A549 (cell line): ENCODE measurements at regions not wholly inside any gene's neighbourhood (a gene's known extent, or its start where the extent isn't known, plus 50 kb on each side); places are given as distances from the start of the nearest gene placed in this dataset.
A peak's percentile ranks its signal among the peaks of the same experiment; 100 is the strongest.

Source experiments
- ATAC-seq, 2 experiments: fragments of 200-7000 bp in 1 of 2; fragments of >200 bp in 1 of 2; cut with Nextera tagmentation in 1 of 2; cut with Tn5 transposase in 1 of 2; 3 replicates each; pipeline versions ENCODE4 v1.8.0 to v1.9.1; 2018 to 2020; ENCODE audit warnings: mild to moderate bottlenecking in 1 of 2, moderate library complexity in 1 of 2
- CTCF ChIA-PET: fragments of 300-600 bp; sonication (Branson Sonifier 250); formaldehyde crosslinking; extraction: SDS; loops from one replicate; lab custom pipeline; 2021; ENCODE audit warnings: antibody characterized with exemption, inconsistent platforms; lab: Yijun Ruan, JAX
- POLR2A ChIA-PET: fragments of 350-600 bp; formaldehyde crosslinking; extraction: SDS; loops from one replicate; lab custom pipeline; 2021; ENCODE audit warnings: antibody characterized with exemption, inconsistent platforms; lab: Yijun Ruan, JAX
- DNase-seq, 2 experiments: peaks; one replicate each; pipeline versions ENCODE4 v3.0.0 to v3.0.0-alpha.2; 2011 to 2016; ENCODE audit warnings: low read depth in 1 of 2, low spot score in 1 of 2
- FAIRE-seq: peaks from 2 replicates; lab custom pipeline; 2011; peaks lifted over from hg19 to GRCh38; lab: Jason Lieb, UNC
- H3K27ac ChIP-seq, 2 experiments: fragments of >200 bp; sonication (Bioruptor Twin); formaldehyde crosslinking; 3 replicates each; pipeline ENCODE4 v1.5.1; 2016 to 2017
- H3K4me1 ChIP-seq: fragments of >200 bp; sonication (Bioruptor Twin); formaldehyde crosslinking; 3 replicates; pipeline ENCODE4 v1.6.1; 2016
- H3K4me2 ChIP-seq: fragments of >200 bp; sonication (Bioruptor Twin); formaldehyde crosslinking; 3 replicates; pipeline ENCODE4 v1.6.1; 2016
- H3K4me3 ChIP-seq: fragments of >200 bp; sonication (Bioruptor Twin); formaldehyde crosslinking; 3 replicates; pipeline ENCODE4 v1.5.1; 2016
- H3K9me3 ChIP-seq: fragments of >200 bp; sonication (Bioruptor Twin); formaldehyde crosslinking; 3 replicates; pipeline ENCODE4 v1.6.1; 2016
- EHMT2 ChIP-seq: fragments of 200-600 bp; sonication (generic); IDR thresholded peaks from 2 replicates; pipeline ENCODE4 v1.6.1; 2016; ENCODE audit warnings: antibody characterized with exemption, low read depth, mild to moderate bottlenecking, moderate library complexity
- EP300 ChIP-seq, 2 experiments: fragments of >200 bp; sonication (Bioruptor Twin); formaldehyde crosslinking; IDR thresholded peaks; 2 replicates in 1 of 2; 3 replicates in 1 of 2; pipeline ENCODE4 v1.6.1; 2016 to 2017
- GATA3 ChIP-seq: IDR thresholded peaks from 2 replicates; pipeline ENCODE4 v1.6.1; 2012; ENCODE audit warnings: borderline replicate concordance
- HDAC2 ChIP-seq: fragments of 200-600 bp; sonication (generic); IDR thresholded peaks from 2 replicates; pipeline ENCODE4 v1.6.1; 2016
- HEYL ChIP-seq: fragments of 250-450 bp; sonication (Bioruptor Pico); IDR thresholded peaks from 2 replicates; pipeline ENCODE4 v1.8.0; 2021; ENCODE audit warnings: mild to moderate bottlenecking, moderate library complexity
- HOXA7 ChIP-seq: fragments of 250-450 bp; sonication (Bioruptor Pico); IDR thresholded peaks from 2 replicates; pipeline ENCODE4 v1.5.0; 2020; ENCODE audit warnings: mild to moderate bottlenecking, moderate library complexity
- KDM1A ChIP-seq: fragments of 200-600 bp; sonication (generic); IDR thresholded peaks from 2 replicates; pipeline ENCODE4 v1.6.1; 2016; ENCODE audit warnings: low read depth, mild to moderate bottlenecking
- MAFK ChIP-seq: fragments of 450-650 bp; IDR thresholded peaks from 2 replicates; pipeline ENCODE4 v1.6.1; 2014; ENCODE audit not compliant: partially characterized antibody
- MAZ ChIP-seq: fragments of 150-350 bp; IDR thresholded peaks from 2 replicates; pipeline ENCODE4 v1.6.1; 2014; ENCODE audit warnings: antibody characterized with exemption, low read depth, low read length, borderline replicate concordance
- NPAS2 ChIP-seq: fragments of 250-450 bp; sonication (Bioruptor Pico); IDR thresholded peaks from 2 replicates; pipeline ENCODE4 v1.8.0; 2022; ENCODE audit warnings: mild to moderate bottlenecking, moderate library complexity, borderline replicate concordance
- NR3C1 ChIP-seq: fragments of >200 bp; sonication (Bioruptor Twin); formaldehyde crosslinking; IDR thresholded peaks from 3 replicates; pipeline ENCODE4 v1.6.1; 2017
- PHF8 ChIP-seq: fragments of 200-600 bp; sonication (generic); IDR thresholded peaks from 2 replicates; pipeline ENCODE4 v1.6.1; 2016; ENCODE audit warnings: low read depth, mild to moderate bottlenecking, antibody characterized with exemption, moderate library complexity, borderline replicate concordance
- RAD21 ChIP-seq, 2 experiments: fragments of >200 bp in 1 of 2; sonication (Bioruptor Twin) in 1 of 2; formaldehyde crosslinking in 1 of 2; IDR thresholded peaks in 1 of 2; conservative IDR thresholded peaks in 1 of 2; 2 replicates in 1 of 2; 3 replicates in 1 of 2; pipeline ENCODE4 v1.6.1; 2012 to 2018; ENCODE audit warnings: inconsistent platforms in 1 of 2
- RARB ChIP-seq: fragments of 250-450 bp; sonication (Bioruptor Pico); IDR thresholded peaks from 2 replicates; pipeline ENCODE4 v1.8.0; 2021; ENCODE audit warnings: mild to moderate bottlenecking, moderate library complexity
- RCOR1 ChIP-seq: fragments of 150-350 bp; IDR thresholded peaks from 2 replicates; pipeline ENCODE4 v1.6.1; 2014; ENCODE audit warnings: antibody characterized with exemption, low read length, low read depth
- ZC3H11A ChIP-seq: fragments of 450-650 bp; IDR thresholded peaks from 2 replicates; pipeline ENCODE4 v1.6.1; 2014; ENCODE audit warnings: antibody characterized with exemption, mild to moderate bottlenecking
- ZSCAN20 ChIP-seq: fragments of 250-450 bp; sonication (Bioruptor Pico); IDR thresholded peaks from 2 replicates; pipeline ENCODE4 v1.8.0; 2022; ENCODE audit warnings: mild to moderate bottlenecking, moderate library complexity
- WGBS: methylation state at CpG from one replicate; pipeline ENCODE4 v1.1.6; 2017; ENCODE audit errors: missing lambda C conversion rate; 5-methylcytosine and 5-hydroxymethylcytosine counted together
- TF ChIP-seq, protein P1 (sequence below): fragments of >200 bp; sonication (Bioruptor Twin); formaldehyde crosslinking; IDR thresholded peaks from 3 replicates; pipeline ENCODE4 v1.5.1; 2016
- TF ChIP-seq, protein P2 (sequence below): fragments of 200-600 bp; sonication (generic); IDR thresholded peaks from 2 replicates; pipeline ENCODE4 v1.6.1; 2016; ENCODE audit warnings: antibody characterized with exemption, mild to moderate bottlenecking, moderate library complexity
- TF ChIP-seq, protein P3 (sequence below): IDR thresholded peaks from 2 replicates; pipeline ENCODE4 v1.6.1; 2012; ENCODE audit warnings: low read depth, borderline replicate concordance
- TF ChIP-seq, protein P4 (sequence below): fragments of >200 bp; sonication (Bioruptor Twin); formaldehyde crosslinking; IDR thresholded peaks from 3 replicates; pipeline ENCODE4 v1.6.1; 2016

DNA sequence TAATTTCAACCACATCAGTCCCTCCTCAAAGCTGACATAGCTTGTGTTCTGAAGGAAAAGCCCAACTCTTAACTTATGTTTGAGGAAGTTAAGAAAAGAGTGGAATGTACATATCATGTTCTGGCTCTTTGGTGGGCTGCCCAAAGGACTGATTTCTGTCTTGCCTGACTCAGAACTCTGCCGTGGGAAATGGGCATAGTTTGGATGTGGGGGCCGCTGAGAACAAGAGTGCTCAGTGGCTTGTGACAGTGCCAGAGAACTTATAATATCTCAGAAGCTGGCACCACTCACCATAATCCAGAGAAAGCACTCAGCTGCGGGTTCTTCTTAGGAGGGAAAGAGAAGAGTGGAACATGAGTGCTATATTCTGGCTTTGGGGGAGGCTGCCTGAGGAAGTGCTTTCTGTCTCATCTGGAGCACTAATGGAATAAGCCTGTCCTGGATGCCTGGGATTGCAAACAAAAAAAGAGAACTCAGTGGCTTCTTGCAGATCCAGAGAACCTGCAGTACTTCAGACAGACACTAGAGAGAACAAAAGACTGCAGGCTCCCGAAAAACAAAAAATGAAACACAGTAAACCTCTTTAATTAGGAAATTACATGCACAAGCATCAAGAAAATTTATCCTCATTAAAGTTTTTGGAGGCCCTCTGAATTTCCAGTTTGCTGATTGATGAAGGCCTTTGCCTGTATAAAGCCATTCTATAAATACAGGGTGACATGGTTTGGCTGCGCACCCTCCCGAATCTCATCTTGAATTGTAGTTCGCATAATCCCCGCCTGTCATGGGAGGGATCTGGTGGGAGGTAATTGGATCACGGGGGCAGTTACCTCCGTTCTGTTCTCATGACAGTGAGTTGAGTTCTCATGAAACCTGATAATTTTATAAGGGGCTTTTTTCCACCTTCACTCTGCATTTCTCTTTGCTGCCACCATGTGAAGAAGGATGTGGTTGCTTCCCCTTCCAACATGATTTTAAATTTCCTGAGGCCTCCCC is 207.0 kb downstream of the DMAC1 start:
- no peak for ATAC-seq
- 23% methylated on average over 10 of the region's 10 CpGs for WGBS
- Histone ChIP-seq H3K27ac (no peak overlapping the region), H3K9me3 (no peaks in the 10 kb centered on the region), H3K4me2 (no peak overlapping the region), H3K4me3 (no peak overlapping the region), H3K4me1 (no peaks in the 10 kb centered on the region)
- FAIRE-seq: no peak
- ChIA-PET CTCF (no interaction called here), POLR2A (no interaction called here)
- TF ChIP-seq, protein P1, sequence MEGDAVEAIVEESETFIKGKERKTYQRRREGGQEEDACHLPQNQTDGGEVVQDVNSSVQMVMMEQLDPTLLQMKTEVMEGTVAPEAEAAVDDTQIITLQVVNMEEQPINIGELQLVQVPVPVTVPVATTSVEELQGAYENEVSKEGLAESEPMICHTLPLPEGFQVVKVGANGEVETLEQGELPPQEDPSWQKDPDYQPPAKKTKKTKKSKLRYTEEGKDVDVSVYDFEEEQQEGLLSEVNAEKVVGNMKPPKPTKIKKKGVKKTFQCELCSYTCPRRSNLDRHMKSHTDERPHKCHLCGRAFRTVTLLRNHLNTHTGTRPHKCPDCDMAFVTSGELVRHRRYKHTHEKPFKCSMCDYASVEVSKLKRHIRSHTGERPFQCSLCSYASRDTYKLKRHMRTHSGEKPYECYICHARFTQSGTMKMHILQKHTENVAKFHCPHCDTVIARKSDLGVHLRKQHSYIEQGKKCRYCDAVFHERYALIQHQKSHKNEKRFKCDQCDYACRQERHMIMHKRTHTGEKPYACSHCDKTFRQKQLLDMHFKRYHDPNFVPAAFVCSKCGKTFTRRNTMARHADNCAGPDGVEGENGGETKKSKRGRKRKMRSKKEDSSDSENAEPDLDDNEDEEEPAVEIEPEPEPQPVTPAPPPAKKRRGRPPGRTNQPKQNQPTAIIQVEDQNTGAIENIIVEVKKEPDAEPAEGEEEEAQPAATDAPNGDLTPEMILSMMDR: no peak
- TF ChIP-seq EHMT2: no peak
- TF ChIP-seq GATA3: no peak
- TF ChIP-seq RAD21 (conservative IDR thresholded peaks at IDR 0.05 in 1 of 2, IDR thresholded peaks at IDR 0.05 in 1 of 2): no peak
- DNase-seq: no peak

DNA sequence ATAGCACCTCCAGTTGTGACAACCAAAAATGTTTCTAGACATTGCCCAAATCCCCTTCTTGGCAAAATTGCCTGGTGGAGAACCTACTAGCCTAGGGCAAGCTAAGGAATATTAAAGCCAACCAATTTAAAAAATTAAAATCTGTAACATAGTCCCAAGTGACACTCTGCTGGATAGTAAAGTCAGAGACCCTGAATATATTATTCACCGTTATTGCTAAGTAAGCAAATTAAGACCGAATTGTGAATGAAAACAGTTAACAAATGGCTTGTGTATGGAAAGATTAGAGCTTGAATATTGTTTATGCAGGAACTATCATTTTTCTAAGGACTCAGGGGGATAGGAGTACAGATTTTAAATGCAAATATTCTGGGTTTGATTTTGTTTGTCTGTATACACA is 208.1 kb downstream of the DMAC1 start:
- DNase-seq (no peak), FAIRE-seq (no peak), ATAC-seq (no peak)
- CTCF ChIA-PET: no interaction called here
- Histone ChIP-seq H3K4me2 (no peak overlapping the region), H3K9me3 (no peaks in the 10 kb centered on the region), H3K4me1 (no peaks in the 10 kb centered on the region), H3K4me3 (no peak overlapping the region), H3K27ac (no peak overlapping the region)
- POLR2A ChIA-PET: no interaction called here
- WGBS: 10% methylated on average over 2 of the region's 2 CpGs
- TF ChIP-seq MAFK (peak; percentile 76), HOXA7 (CRISPR knock-in tag) (no peak)

DNA sequence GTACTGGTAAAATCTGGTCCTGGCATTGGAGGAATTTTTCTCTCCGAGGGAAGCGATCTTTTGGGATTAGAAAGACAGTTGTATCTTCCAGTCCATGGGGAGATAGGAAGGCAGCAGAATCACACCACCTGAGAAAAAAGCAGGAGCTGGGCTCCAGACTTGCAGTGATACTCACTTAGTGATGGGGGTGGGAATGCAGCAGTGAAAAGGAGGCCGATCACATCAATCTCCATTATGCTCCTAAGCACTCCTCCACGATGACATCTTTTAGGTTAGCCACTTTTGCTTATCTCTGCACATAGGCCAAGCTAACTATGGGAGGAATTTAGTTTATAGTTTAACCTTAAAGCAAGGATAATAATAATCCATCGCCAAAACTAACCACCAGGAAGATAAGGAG is 219.0 kb downstream of the DMAC1 start:
- no peak for DNase-seq
- ChIA-PET CTCF (no interaction called here), POLR2A (no interaction called here)
- no peak for ATAC-seq
- 6% methylated on average over 5 of the region's 5 CpGs for WGBS
- no peak for TF ChIP-seq KDM1A
- TF ChIP-seq, protein P2, sequence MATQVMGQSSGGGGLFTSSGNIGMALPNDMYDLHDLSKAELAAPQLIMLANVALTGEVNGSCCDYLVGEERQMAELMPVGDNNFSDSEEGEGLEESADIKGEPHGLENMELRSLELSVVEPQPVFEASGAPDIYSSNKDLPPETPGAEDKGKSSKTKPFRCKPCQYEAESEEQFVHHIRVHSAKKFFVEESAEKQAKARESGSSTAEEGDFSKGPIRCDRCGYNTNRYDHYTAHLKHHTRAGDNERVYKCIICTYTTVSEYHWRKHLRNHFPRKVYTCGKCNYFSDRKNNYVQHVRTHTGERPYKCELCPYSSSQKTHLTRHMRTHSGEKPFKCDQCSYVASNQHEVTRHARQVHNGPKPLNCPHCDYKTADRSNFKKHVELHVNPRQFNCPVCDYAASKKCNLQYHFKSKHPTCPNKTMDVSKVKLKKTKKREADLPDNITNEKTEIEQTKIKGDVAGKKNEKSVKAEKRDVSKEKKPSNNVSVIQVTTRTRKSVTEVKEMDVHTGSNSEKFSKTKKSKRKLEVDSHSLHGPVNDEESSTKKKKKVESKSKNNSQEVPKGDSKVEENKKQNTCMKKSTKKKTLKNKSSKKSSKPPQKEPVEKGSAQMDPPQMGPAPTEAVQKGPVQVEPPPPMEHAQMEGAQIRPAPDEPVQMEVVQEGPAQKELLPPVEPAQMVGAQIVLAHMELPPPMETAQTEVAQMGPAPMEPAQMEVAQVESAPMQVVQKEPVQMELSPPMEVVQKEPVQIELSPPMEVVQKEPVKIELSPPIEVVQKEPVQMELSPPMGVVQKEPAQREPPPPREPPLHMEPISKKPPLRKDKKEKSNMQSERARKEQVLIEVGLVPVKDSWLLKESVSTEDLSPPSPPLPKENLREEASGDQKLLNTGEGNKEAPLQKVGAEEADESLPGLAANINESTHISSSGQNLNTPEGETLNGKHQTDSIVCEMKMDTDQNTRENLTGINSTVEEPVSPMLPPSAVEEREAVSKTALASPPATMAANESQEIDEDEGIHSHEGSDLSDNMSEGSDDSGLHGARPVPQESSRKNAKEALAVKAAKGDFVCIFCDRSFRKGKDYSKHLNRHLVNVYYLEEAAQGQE: no peak
- TF ChIP-seq NPAS2 (CRISPR knock-in tag): no peak
- no peak for TF ChIP-seq RARB (CRISPR knock-in tag)
- no peak for TF ChIP-seq PHF8
- TF ChIP-seq, protein P3, sequence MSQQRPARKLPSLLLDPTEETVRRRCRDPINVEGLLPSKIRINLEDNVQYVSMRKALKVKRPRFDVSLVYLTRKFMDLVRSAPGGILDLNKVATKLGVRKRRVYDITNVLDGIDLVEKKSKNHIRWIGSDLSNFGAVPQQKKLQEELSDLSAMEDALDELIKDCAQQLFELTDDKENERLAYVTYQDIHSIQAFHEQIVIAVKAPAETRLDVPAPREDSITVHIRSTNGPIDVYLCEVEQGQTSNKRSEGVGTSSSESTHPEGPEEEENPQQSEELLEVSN: no peak
- TF ChIP-seq NR3C1: no peak
- TF ChIP-seq HDAC2: no peak
- no peak for TF ChIP-seq MAZ
- TF ChIP-seq ZC3H11A: no peak
- TF ChIP-seq, protein P4, sequence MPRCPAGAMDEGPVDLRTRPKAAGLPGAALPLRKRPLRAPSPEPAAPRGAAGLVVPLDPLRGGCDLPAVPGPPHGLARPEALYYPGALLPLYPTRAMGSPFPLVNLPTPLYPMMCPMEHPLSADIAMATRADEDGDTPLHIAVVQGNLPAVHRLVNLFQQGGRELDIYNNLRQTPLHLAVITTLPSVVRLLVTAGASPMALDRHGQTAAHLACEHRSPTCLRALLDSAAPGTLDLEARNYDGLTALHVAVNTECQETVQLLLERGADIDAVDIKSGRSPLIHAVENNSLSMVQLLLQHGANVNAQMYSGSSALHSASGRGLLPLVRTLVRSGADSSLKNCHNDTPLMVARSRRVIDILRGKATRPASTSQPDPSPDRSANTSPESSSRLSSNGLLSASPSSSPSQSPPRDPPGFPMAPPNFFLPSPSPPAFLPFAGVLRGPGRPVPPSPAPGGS: no peak
- no peak for TF ChIP-seq ZSCAN20
- TF ChIP-seq RCOR1: no peak
- TF ChIP-seq HEYL: no peak
- no peak for TF ChIP-seq EP300 (IDR thresholded peaks at IDR 0.05)
- Histone ChIP-seq H3K4me2 (no peak overlapping the region), H3K27ac (no peak overlapping the region), H3K4me3 (no peak overlapping the region), H3K4me1 (no peaks in the 10 kb centered on the region), H3K9me3 (no peaks in the 10 kb centered on the region)
- FAIRE-seq: no peak
